GM19455 (cell line): ENCODE measurements at regions not wholly inside any gene's neighbourhood (a gene's known extent, or its start where the extent isn't known, plus 50 kb on each side); places are given as distances from the start of the nearest gene placed in this dataset.

Experiments used
- ATAC-seq: cut with Tn5 transposase; IDR thresholded peaks from one replicate; pipeline ENCODE4 v1.9.1; 2021; ENCODE audit not compliant: unreplicated experiment

DNA sequence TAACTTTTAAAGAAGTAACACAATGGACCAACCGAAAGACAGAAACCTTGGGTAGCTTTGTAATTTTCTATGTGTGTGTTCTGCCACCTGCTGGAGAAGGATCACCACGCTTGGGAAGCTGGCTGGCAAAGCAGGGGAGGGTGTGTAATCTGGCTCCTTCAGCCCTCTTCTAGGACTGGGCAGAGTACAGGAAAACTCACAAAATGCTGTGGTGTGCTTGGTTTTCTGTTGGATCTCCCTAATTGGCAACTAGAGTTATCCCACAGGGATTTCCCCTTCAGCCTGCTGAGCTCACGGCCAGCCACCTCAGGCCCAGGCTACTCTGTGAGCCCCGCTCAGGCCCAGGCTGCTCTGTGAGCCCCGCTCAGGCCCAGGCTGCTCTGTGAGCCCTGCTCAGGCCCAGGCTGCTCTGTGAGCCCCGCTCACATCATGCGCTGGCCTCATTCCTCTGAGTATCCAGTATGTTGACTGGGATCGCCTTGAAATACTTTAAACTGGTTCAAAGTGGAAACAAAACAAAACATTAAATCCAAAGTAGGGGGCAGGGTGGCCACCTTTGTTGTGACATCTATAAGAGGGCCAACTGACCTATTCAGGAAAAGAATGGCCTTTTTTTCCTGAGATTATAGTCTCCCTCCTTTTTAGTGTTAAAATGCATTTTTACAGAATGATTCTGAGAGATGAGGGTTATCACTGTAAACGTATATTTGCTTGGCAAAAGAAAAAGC lies 52.0 kb upstream of the RNU6-8 start:
- peak; percentile 35 for ATAC-seq

GRCh38 chr14:32255789-32256188 lies 52.7 kb upstream of the RNU6-8 start:
- ATAC-seq, result no peak

- ATAC-seq, result no peak
Measured at GRCh38 chr14:32256576-32256975, 53.5 kb upstream of the RNU6-8 start.

DNA sequence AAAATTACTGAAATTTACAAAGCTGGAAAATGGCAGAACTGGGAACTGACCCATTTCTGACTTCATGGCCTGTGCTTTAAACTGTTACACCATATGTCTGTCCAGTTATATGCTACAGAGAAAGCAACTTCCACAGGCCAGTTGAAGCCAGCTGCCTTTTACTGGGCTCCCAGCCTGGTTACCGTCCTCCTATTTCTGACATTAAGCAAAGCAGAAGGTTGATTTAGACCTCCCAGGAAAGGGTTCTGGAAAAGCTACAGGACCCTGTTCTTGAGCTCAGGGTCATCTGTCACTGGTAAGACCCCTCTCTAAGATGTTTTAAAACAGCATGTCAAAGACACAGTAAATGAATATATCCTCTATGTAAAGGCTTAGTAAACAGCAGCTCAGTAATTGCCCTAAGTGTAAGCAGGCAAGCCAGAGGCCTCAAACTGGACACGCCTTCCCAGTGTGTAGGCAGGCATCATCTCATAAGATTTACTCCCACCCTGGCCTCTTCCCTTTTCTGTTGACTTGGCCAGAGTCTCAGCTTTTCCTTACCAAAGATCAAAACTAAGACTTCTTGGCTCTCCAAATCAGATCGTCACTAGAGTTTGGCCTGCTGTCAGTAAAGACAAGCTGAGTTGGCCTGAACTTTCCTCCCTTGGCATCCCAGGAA lies 55.4 kb upstream of the RNU6-8 start:
- ATAC-seq, result no peak

DNA sequence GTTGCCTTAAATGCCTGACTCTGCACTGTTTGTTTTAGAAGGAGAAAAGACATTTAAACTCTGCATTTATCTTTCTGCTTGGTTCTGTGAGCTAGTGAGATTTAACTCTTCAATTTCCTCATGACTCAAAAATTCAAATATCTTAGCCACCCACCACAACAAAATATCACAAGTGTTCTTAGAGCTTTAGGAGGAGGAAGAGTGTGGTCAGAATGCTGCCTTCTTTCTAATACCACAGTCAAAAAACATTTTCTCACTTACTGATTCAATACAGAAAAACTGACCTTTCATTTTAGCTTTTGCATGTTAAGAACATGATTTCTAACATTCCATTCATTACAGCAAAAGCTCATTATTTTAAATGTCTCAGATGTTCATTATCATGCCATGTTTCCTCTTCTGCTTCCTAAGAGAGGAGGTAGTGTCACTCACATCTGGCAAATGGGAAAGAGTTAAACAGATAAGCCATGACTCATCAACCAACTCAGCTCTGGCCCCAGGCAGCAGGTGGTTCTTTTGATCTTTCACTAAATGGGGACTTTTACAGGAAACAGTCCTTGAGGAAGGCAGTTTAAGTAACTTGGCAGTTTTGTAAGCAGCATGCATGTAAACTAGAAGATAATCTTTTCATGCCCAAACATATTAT lies 56.4 kb upstream of the RNU6-8 start:
- peak; percentile 82 for ATAC-seq

DNA sequence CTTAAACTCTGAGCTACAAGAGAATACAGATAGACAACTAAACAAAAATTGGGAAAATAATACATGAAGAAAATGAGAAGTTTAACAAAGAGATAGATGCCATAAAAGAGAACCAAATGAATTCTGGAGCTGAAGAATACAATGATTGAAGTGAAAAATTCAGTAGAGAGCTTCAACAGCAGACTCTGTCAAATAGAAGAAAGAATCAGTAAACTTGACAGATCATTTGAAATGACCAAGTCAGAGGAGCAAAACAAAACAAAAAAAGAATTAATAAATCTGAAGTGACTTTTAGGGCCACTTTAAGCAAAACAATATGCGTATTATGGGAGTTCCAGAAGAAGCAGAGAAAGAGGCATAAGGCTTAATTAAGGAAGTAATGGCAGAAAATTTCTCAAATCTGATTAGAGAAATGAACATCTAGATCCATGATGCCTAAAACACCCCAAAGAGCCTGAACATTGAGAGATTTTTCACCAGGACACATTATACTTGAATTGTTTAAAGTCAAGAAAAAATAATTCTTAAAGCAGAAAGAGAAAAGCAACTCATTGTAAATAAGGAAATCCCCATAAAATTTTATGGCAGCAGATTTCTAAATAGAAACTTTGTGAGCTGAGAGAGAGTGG lies 61.0 kb upstream of the RNU6-8 start:
- no peak for ATAC-seq

DNA sequence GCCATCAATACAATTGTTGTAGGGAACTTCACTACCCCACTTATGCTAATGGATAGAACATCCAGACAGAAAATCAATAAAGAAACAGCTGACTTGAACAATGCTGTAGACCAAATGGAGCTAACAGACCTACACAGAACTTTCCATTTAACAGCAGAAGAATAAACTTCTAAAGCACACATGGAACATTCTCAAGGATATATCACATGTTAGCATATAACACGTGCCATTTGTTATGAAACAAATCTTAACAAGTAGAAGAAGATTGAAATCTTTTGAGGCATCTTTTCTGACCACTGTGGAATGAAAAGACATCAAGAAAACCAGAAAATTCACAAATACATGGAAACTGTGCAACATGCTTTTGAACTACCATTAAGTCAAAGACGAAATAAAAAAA lies 62.5 kb upstream of the RNU6-8 start:
- no peak for ATAC-seq

DNA sequence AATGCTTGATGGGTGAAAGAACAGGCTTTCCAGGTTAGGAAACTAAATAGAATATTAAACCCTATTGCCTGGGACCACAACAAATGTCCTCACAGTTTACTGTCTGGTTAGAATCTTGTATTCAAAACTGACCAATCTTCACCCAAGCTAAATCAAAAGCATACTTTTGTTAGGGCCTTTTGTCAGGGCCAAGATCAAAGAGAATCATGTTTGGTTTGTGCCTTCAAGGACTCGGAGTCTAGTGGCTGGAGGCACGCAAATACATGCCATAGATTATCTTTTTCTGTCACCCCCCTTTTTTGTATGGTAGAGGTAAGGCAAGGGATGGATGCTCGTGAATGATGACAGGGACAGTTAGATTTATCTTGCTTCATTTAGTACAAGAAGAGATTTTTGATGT lies 51.1 kb upstream of the AKAP6 start:
- no peak for ATAC-seq
